ENCODE measurements at regions not wholly inside any gene's neighbourhood (a gene's known extent, or its start where the extent isn't known, plus 50 kb on each side); places are given as distances from the start of the nearest gene placed in this dataset.

DNA sequence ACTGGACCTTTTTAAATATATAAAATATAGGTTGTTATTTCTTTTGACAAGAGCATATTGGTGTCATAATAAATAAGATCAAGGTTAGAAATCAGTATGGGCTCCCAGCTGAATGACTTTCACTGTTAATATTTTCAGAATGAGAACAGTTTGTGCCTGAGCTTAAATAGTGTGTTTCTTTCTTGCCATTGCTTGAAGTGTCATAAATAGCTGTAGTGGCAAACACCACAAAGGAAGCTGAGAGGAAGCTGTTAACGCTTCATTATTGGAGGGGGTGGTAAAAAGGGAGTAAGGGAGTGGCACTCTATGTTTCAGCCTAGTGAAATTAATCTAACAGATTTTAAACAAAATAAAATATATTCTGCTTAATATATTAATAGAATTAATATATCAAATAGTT lies 1089.8 kb upstream of the NCAM2 start:
- intact Hi-C loops (cut with DNase I; ENCODE audit: low total_unique reads), result no loop called here
- DNase-seq, result no peak
- Histone ChIP-seq H3K27ac (no peak overlapping the region), H3K4me3 (no peak overlapping the region), H3K27me3 (replicated peaks in 1 of 7) (no peaks in the 10 kb centered on the region), H3K4me1 (no peaks in the 10 kb centered on the region), H3K9me3 (no peaks in the 10 kb centered on the region), H3K36me3 (no peaks in the 10 kb centered on the region)
- 0 to 18% (median 7%) methylated on average over 1 of the region's 1 CpG for WGBS, 5 donors
- TF ChIP-seq POLR2AphosphoS5 (IDR thresholded peaks at IDR 0.05) (no peak), POLR2A (IDR thresholded peaks at IDR 0.05) (no peak)
- TF ChIP-seq, protein P1, sequence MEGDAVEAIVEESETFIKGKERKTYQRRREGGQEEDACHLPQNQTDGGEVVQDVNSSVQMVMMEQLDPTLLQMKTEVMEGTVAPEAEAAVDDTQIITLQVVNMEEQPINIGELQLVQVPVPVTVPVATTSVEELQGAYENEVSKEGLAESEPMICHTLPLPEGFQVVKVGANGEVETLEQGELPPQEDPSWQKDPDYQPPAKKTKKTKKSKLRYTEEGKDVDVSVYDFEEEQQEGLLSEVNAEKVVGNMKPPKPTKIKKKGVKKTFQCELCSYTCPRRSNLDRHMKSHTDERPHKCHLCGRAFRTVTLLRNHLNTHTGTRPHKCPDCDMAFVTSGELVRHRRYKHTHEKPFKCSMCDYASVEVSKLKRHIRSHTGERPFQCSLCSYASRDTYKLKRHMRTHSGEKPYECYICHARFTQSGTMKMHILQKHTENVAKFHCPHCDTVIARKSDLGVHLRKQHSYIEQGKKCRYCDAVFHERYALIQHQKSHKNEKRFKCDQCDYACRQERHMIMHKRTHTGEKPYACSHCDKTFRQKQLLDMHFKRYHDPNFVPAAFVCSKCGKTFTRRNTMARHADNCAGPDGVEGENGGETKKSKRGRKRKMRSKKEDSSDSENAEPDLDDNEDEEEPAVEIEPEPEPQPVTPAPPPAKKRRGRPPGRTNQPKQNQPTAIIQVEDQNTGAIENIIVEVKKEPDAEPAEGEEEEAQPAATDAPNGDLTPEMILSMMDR (IDR thresholded peaks at IDR 0.05 in 8 of 11, conservative IDR thresholded peaks at IDR 0.05 in 3 of 11), result no peak

DNA sequence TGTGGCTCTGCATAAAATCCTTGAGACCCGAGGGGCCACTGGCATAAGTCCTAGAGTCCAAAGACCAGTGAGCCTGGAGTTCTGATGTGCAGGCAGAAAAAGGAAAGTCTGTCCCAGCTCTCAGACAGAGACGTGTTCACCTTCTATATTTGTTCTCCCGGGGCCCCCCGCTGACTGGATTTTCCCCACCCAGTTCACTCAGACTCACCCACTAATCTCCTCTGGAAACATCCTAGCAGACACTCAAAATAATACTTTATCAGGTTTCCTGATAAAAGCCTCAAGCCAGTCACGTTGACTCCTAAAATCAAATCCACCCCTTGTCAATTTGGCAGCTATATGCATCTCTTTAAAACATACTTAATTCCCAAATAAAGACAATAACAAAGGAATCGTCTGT lies 1084.2 kb upstream of the NCAM2 start:
- H3K27ac ChIP-seq, result no peak overlapping the region
- intact Hi-C loops (cut with DNase I; ENCODE audit: low total_unique reads), result no loop called here
- H3K9me3 ChIP-seq, result no peaks in the 10 kb centered on the region
- no peaks in the 10 kb centered on the region for H3K36me3 ChIP-seq
- TF ChIP-seq POLR2AphosphoS5 (IDR thresholded peaks at IDR 0.05) (no peak), POLR2A (IDR thresholded peaks at IDR 0.05) (no peak)
- TF ChIP-seq, protein P1 (IDR thresholded peaks at IDR 0.05 in 8 of 11, conservative IDR thresholded peaks at IDR 0.05 in 3 of 11), result no peak
- 75 to 90% (median 79%) methylated on average over 6 of the region's 6 CpGs for WGBS, 5 donors
- no peak overlapping the region for H3K4me3 ChIP-seq
- H3K4me1 ChIP-seq, result no peaks in the 10 kb centered on the region
- H3K27me3 ChIP-seq (replicated peaks in 1 of 7), result no peaks in the 10 kb centered on the region
- no peak for DNase-seq

DNA sequence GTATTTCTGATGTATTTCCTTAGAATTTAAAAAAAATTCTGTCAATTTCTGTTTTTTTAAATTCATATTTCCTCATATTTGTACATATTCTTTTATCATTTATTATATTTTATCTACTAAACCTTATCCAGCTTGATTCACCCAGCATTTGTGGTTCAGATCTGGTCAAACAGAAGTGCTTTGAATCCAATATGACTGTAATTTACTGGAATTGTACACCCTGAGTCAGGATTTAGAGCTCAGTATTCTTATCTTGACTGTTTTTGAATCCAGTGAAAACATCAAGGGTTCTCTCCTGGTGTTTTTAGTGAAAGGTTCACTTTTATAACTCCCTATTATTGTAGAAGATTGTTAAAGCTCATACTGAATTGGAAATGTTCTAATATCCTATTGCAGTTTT lies 1077.0 kb upstream of the NCAM2 start:
- intact Hi-C loops (cut with DNase I; ENCODE audit: low total_unique reads), result no loop called here
- H3K36me3 ChIP-seq, result no peaks in the 10 kb centered on the region
- H3K9me3 ChIP-seq, result no peaks in the 10 kb centered on the region
- H3K27me3 ChIP-seq (replicated peaks in 1 of 7), result no peaks in the 10 kb centered on the region
- no peak overlapping the region for H3K27ac ChIP-seq
- no peak for DNase-seq
- TF ChIP-seq POLR2A (IDR thresholded peaks at IDR 0.05) (no peak), POLR2AphosphoS5 (IDR thresholded peaks at IDR 0.05) (no peak)
- TF ChIP-seq, protein P1 (IDR thresholded peaks at IDR 0.05 in 8 of 11, conservative IDR thresholded peaks at IDR 0.05 in 3 of 11), result no peak
- H3K4me3 ChIP-seq, result no peak overlapping the region
- no peaks in the 10 kb centered on the region for H3K4me1 ChIP-seq

DNA sequence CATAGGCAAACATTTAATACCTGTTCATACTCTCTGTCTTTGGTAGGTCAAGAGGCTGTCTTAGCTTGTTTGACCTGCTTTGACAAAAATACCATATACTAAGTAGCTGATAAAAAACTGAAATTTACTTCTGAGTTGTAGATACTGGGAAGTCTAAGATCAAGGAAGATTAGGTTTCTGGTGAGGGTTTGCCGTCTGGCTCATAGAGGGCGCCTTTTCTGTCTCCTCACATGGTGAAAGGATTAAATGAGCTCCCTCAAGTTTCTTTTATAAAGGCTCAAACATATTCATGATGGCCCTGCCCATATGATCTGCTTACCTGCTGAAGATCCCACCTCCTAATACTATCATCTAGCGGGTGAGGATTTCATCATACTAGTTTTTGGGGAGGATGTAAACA lies 1076.1 kb upstream of the NCAM2 start:
- intact Hi-C loops (cut with DNase I; ENCODE audit: low total_unique reads), result no loop called here
- Histone ChIP-seq H3K9me3 (no peaks in the 10 kb centered on the region), H3K4me3 (no peak overlapping the region), H3K36me3 (no peaks in the 10 kb centered on the region), H3K27ac (no peak overlapping the region), H3K4me1 (no peaks in the 10 kb centered on the region), H3K27me3 (replicated peaks in 1 of 7) (no peaks in the 10 kb centered on the region)
- WGBS, 5 donors, result 80 to 93% (median 85%) methylated on average over 3 of the region's 3 CpGs
- no peak for TF ChIP-seq POLR2AphosphoS5 (IDR thresholded peaks at IDR 0.05)
- no peak for TF ChIP-seq POLR2A (IDR thresholded peaks at IDR 0.05)
- TF ChIP-seq, protein P1 (IDR thresholded peaks at IDR 0.05 in 8 of 11, conservative IDR thresholded peaks at IDR 0.05 in 3 of 11), result no peak
- DNase-seq, result no peak
